SK-N-SH treated with all-trans-retinoic acid at 6 μM for 48 hours (cell line): ENCODE measurements at regions not wholly inside any gene's neighbourhood (a gene's known extent, or its start where the extent isn't known, plus 50 kb on each side); places are given as distances from the start of the nearest gene placed in this dataset.

Experiments used
- ATAC-seq: fragments of 200-7000 bp; cut with Tn5 transposase; 3 replicates; pipeline ENCODE4 v1.9.1; 2020; ENCODE audit warnings: mild to moderate bottlenecking, moderate library complexity
- ARNTL ChIP-seq: fragments of 450-650 bp; formaldehyde crosslinking; IDR thresholded peaks from 2 replicates; pipeline ENCODE4 v1.5.0; 2020; ENCODE audit warnings: low read depth, mild to moderate bottlenecking, moderate library complexity, borderline replicate concordance
- BACH2 ChIP-seq: fragments of 250-450 bp; sonication (Bioruptor Pico); IDR thresholded peaks from 2 replicates; pipeline ENCODE4 v1.9.0; 2021; ENCODE audit warnings: mild to moderate bottlenecking, borderline replicate concordance
- CSDC2 ChIP-seq: fragments of 250-450 bp; sonication (Bioruptor Pico); IDR thresholded peaks from 2 replicates; pipeline ENCODE4 v1.5.0; 2020; ENCODE audit warnings: mild to moderate bottlenecking, moderate library complexity
- ESRRG ChIP-seq: fragments of 250-450 bp; sonication (Bioruptor Pico); IDR thresholded peaks from 2 replicates; pipeline ENCODE4 v1.6.1; 2021; ENCODE audit warnings: mild to moderate bottlenecking
- GLIS3 ChIP-seq: fragments of 250-450 bp; sonication (Bioruptor Pico); IDR thresholded peaks from 2 replicates; pipeline ENCODE4 v1.5.0; 2020; ENCODE audit warnings: mild to moderate bottlenecking, moderate library complexity
- ISL1 ChIP-seq: fragments of 250-450 bp; sonication (Bioruptor Pico); IDR thresholded peaks from 2 replicates; pipeline ENCODE4 v2.1.2; 2022; ENCODE audit warnings: mild to moderate bottlenecking, moderate library complexity
- OSR1 ChIP-seq: fragments of 250-450 bp; sonication (Bioruptor Pico); IDR thresholded peaks from 2 replicates; pipeline ENCODE4 v1.8.0; 2022; ENCODE audit warnings: moderate library complexity, mild to moderate bottlenecking, inconsistent platforms
- PPARA ChIP-seq: fragments of 250-450 bp; sonication (Bioruptor Pico); IDR thresholded peaks from 2 replicates; pipeline ENCODE4 v1.5.0; 2020; ENCODE audit warnings: mild to moderate bottlenecking, borderline replicate concordance
- RARB ChIP-seq: fragments of 250-450 bp; sonication (Bioruptor Pico); IDR thresholded peaks from 2 replicates; pipeline ENCODE4 v1.8.0; 2021; ENCODE audit warnings: mild to moderate bottlenecking, moderate library complexity
- SNAI2 ChIP-seq: fragments of 250-450 bp; sonication (Bioruptor Pico); IDR thresholded peaks from 2 replicates; pipeline ENCODE4 v1.5.0; 2020; ENCODE audit warnings: mild to moderate bottlenecking, moderate library complexity
- TCF4 ChIP-seq: fragments of 250-450 bp; sonication (Bioruptor Pico); IDR thresholded peaks from 2 replicates; pipeline ENCODE4 v1.8.0; 2021; ENCODE audit warnings: mild to moderate bottlenecking, moderate library complexity, borderline replicate concordance
- TOX ChIP-seq: fragments of 250-450 bp; sonication (Bioruptor Pico); IDR thresholded peaks from 2 replicates; pipeline ENCODE4 v1.8.0; 2021; ENCODE audit warnings: mild to moderate bottlenecking, moderate library complexity, borderline replicate concordance
- ZC3H10 ChIP-seq: fragments of 250-450 bp; sonication (Bioruptor Pico); IDR thresholded peaks from 2 replicates; pipeline ENCODE4 v1.5.1; 2021; ENCODE audit warnings: mild to moderate bottlenecking, moderate library complexity
- ZFP3 ChIP-seq: fragments of 250-450 bp; sonication (Bioruptor Pico); IDR thresholded peaks from 2 replicates; pipeline ENCODE4 v1.5.0; 2020; ENCODE audit warnings: mild to moderate bottlenecking, moderate library complexity
- ZFP30 ChIP-seq: fragments of 450-650 bp; formaldehyde crosslinking; IDR thresholded peaks from 2 replicates; pipeline ENCODE4 v1.5.0; 2022; ENCODE audit warnings: mild to moderate bottlenecking, moderate library complexity
- ZNF565 ChIP-seq: fragments of 450-650 bp; formaldehyde crosslinking; conservative IDR thresholded peaks from 2 replicates; pipeline ENCODE4 v1.5.0; 2020; ENCODE audit warnings: low read depth, mild to moderate bottlenecking, moderate library complexity
- ZNF8 ChIP-seq: fragments of 450-650 bp; formaldehyde crosslinking; IDR thresholded peaks from 2 replicates; pipeline ENCODE4 v1.5.0; 2020; ENCODE audit warnings: mild to moderate bottlenecking, moderate library complexity
- TF ChIP-seq, protein P1 (sequence below): fragments of 250-450 bp; sonication (Bioruptor Pico); IDR thresholded peaks from 2 replicates; pipeline ENCODE4 v1.5.0; 2020; ENCODE audit warnings: mild to moderate bottlenecking, moderate library complexity
- TF ChIP-seq, protein P2 (sequence below): fragments of 250-450 bp; sonication (Bioruptor Pico); IDR thresholded peaks from 2 replicates; pipeline ENCODE4 v1.5.1; 2020; ENCODE audit warnings: low read depth, mild to moderate bottlenecking, moderate library complexity
- TF ChIP-seq, protein P3 (sequence below): fragments of 250-450 bp; sonication (Bioruptor Pico); IDR thresholded peaks from 2 replicates; pipeline ENCODE4 v1.8.0; 2021; ENCODE audit warnings: low read depth, mild to moderate bottlenecking, moderate library complexity, borderline replicate concordance
- TF ChIP-seq, protein P4 (sequence below): fragments of 250-450 bp; sonication (Bioruptor Pico); IDR thresholded peaks from 2 replicates; pipeline ENCODE4 v1.8.0; 2020; ENCODE audit warnings: mild to moderate bottlenecking, moderate library complexity, borderline replicate concordance

DNA sequence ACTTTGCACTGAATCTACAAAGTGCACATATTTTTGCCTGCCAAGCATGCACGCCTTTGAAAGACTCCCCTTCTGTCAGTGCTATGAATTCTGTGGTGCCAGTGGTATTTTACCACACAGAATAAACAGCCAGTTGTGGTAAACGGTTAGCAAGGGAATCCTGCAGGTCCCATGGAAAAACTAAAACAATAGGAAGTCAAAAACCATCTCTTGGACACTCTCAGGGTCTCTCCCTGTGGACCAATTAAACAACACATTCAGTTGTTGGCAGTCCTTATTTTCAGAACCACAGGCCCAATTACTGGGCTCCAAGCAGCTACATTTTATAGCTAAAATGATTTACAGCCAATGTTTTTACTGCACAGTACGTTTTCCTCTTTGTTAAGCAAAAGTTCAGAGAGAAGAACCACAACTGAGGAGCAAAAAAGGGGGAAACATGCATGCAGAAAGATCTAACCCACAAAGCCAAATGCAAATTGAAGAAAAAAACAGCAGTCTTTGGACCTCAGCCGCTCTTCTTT, 116.9 kb downstream of the KCTD12 start:
- ATAC-seq = no peak
- TF ChIP-seq, protein P1, sequence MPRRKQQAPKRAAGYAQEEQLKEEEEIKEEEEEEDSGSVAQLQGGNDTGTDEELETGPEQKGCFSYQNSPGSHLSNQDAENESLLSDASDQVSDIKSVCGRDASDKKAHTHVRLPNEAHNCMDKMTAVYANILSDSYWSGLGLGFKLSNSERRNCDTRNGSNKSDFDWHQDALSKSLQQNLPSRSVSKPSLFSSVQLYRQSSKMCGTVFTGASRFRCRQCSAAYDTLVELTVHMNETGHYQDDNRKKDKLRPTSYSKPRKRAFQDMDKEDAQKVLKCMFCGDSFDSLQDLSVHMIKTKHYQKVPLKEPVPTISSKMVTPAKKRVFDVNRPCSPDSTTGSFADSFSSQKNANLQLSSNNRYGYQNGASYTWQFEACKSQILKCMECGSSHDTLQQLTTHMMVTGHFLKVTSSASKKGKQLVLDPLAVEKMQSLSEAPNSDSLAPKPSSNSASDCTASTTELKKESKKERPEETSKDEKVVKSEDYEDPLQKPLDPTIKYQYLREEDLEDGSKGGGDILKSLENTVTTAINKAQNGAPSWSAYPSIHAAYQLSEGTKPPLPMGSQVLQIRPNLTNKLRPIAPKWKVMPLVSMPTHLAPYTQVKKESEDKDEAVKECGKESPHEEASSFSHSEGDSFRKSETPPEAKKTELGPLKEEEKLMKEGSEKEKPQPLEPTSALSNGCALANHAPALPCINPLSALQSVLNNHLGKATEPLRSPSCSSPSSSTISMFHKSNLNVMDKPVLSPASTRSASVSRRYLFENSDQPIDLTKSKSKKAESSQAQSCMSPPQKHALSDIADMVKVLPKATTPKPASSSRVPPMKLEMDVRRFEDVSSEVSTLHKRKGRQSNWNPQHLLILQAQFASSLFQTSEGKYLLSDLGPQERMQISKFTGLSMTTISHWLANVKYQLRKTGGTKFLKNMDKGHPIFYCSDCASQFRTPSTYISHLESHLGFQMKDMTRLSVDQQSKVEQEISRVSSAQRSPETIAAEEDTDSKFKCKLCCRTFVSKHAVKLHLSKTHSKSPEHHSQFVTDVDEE (CRISPR knock-in tag) = no peak
- TF ChIP-seq, protein P2, sequence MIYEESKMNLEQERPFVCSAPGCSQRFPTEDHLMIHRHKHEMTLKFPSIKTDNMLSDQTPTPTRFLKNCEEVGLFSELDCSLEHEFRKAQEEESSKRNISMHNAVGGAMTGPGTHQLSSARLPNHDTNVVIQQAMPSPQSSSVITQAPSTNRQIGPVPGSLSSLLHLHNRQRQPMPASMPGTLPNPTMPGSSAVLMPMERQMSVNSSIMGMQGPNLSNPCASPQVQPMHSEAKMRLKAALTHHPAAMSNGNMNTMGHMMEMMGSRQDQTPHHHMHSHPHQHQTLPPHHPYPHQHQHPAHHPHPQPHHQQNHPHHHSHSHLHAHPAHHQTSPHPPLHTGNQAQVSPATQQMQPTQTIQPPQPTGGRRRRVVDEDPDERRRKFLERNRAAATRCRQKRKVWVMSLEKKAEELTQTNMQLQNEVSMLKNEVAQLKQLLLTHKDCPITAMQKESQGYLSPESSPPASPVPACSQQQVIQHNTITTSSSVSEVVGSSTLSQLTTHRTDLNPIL = no peak
- TF ChIP-seq RARB (CRISPR knock-in tag) = no peak
- TF ChIP-seq PPARA (CRISPR knock-in tag) = no peak
- TF ChIP-seq, protein P3, sequence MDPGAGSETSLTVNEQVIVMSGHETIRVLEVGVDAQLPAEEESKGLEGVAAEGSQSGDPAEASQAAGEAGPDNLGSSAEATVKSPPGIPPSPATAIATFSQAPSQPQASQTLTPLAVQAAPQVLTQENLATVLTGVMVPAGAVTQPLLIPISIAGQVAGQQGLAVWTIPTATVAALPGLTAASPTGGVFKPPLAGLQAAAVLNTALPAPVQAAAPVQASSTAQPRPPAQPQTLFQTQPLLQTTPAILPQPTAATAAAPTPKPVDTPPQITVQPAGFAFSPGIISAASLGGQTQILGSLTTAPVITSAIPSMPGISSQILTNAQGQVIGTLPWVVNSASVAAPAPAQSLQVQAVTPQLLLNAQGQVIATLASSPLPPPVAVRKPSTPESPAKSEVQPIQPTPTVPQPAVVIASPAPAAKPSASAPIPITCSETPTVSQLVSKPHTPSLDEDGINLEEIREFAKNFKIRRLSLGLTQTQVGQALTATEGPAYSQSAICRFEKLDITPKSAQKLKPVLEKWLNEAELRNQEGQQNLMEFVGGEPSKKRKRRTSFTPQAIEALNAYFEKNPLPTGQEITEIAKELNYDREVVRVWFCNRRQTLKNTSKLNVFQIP (CRISPR knock-in tag) = no peak
- TF ChIP-seq TOX = no peak
- no peak for TF ChIP-seq GLIS3 (CRISPR knock-in tag)
- TF ChIP-seq, protein P4, sequence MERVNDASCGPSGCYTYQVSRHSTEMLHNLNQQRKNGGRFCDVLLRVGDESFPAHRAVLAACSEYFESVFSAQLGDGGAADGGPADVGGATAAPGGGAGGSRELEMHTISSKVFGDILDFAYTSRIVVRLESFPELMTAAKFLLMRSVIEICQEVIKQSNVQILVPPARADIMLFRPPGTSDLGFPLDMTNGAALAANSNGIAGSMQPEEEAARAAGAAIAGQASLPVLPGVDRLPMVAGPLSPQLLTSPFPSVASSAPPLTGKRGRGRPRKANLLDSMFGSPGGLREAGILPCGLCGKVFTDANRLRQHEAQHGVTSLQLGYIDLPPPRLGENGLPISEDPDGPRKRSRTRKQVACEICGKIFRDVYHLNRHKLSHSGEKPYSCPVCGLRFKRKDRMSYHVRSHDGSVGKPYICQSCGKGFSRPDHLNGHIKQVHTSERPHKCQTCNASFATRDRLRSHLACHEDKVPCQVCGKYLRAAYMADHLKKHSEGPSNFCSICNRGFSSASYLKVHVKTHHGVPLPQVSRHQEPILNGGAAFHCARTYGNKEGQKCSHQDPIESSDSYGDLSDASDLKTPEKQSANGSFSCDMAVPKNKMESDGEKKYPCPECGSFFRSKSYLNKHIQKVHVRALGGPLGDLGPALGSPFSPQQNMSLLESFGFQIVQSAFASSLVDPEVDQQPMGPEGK (CRISPR knock-in tag) = no peak
- TF ChIP-seq OSR1 (CRISPR knock-in tag) = no peak
- no peak for TF ChIP-seq CSDC2 (CRISPR knock-in tag)

DNA sequence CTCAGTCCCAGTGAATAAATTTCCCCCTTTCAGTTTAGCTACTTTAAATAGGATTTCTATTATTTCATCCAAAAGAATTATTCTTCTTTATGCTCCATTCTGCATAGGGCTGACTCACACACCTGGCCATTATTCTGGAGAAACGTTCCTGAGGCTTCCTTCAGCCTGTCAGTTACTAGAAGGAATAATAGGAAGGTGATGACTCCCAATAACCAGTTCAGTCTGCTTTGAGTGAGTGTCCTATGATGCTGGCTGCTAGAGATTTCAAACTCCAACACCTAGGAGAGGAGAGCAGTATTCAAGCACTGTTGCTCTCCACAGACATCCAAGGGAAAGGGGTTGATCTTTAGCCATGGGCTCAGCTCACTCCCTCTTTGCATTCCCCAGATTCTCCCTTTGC, 117.8 kb downstream of the KCTD12 start:
- TF ChIP-seq SNAI2 (CRISPR knock-in tag) = no peak
- no peak for TF ChIP-seq CSDC2 (CRISPR knock-in tag)
- TF ChIP-seq, protein P2 = no peak
- no peak for TF ChIP-seq TOX
- TF ChIP-seq RARB (CRISPR knock-in tag) = no peak
- TF ChIP-seq ZFP30 (CRISPR knock-in tag) = no peak
- TF ChIP-seq TCF4 (CRISPR knock-in tag) = no peak
- TF ChIP-seq PPARA (CRISPR knock-in tag) = no peak
- no peak for TF ChIP-seq ZC3H10
- TF ChIP-seq BACH2 = no peak
- TF ChIP-seq, protein P4 (CRISPR knock-in tag) = no peak
- no peak for TF ChIP-seq ZFP3 (CRISPR knock-in tag)
- no peak for TF ChIP-seq GLIS3 (CRISPR knock-in tag)
- TF ChIP-seq ISL1 (CRISPR knock-in tag) = no peak
- TF ChIP-seq, all 23 proteins: peak for 0
- no peak for ATAC-seq

DNA sequence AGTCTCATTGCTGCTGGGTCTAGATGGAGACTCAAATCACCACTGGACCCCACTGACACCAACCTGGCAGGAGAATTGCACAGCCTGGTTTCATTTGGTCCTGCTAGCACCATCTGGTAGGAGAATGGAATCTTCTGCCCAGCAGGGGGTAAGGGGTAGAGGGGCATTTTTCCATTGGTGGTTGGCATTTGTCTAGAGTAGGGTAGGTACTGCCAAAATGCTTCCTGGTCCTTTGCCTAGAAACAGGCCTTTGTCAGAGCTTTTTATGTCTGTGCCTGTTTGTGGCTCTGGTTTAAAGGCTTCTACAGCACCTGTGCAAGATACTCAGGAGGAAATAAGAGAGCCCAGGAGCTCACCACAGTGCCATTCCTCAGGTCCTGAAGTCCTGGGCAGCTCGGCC, 121.3 kb downstream of the KCTD12 start:
- ATAC-seq = no peak
- TF ChIP-seq GLIS3 (CRISPR knock-in tag) = no peak
- no peak for TF ChIP-seq RARB (CRISPR knock-in tag)
- TF ChIP-seq PPARA (CRISPR knock-in tag) = no peak
- no peak for TF ChIP-seq ZNF8 (CRISPR knock-in tag)
- TF ChIP-seq ZNF565 (CRISPR knock-in tag) = no peak
- no peak for TF ChIP-seq SNAI2 (CRISPR knock-in tag)
- TF ChIP-seq, protein P4 (CRISPR knock-in tag) = no peak
- no peak for TF ChIP-seq BACH2
- TF ChIP-seq ARNTL (CRISPR knock-in tag) = no peak
- TF ChIP-seq TCF4 (CRISPR knock-in tag) = no peak
- no peak for TF ChIP-seq ESRRG (CRISPR knock-in tag)
- no peak for TF ChIP-seq TOX
- TF ChIP-seq, protein P1 (CRISPR knock-in tag) = no peak
